Adrenal gland (tissue), 5 donors: ENCODE measurements at regions not wholly inside any gene's neighbourhood (a gene's known extent, or its start where the extent isn't known, plus 50 kb on each side); places are given as distances from the start of the nearest gene placed in this dataset.

Experiments
- POLR2A ChIP-seq, 2 donors: fragments of 450-650 bp; IDR thresholded peaks; one replicate each; pipeline ENCODE4 v1.6.1; 2017; ENCODE audit warnings: antibody characterized with exemption in 2 of 2, mild to moderate bottlenecking in 2 of 2, moderate library complexity in 1 of 2
- TF ChIP-seq, protein P1 (sequence below), 6 experiments: fragments of 450-650 bp in 4 of 6; fragments of 200-600 bp in 2 of 6; sonication (generic) in 1 of 6; IDR thresholded peaks; 1 replicate in 5 of 6; 2 replicates in 1 of 6; pipeline versions ENCODE4 v1.5.1 to v1.8.0; 2016 to 2021; ENCODE audit warnings: antibody characterized with exemption in 6 of 6, mild to moderate bottlenecking in 2 of 6, moderate library complexity in 1 of 6
- donor health status: DM: no; HTN: no; CAD: no.

DNA sequence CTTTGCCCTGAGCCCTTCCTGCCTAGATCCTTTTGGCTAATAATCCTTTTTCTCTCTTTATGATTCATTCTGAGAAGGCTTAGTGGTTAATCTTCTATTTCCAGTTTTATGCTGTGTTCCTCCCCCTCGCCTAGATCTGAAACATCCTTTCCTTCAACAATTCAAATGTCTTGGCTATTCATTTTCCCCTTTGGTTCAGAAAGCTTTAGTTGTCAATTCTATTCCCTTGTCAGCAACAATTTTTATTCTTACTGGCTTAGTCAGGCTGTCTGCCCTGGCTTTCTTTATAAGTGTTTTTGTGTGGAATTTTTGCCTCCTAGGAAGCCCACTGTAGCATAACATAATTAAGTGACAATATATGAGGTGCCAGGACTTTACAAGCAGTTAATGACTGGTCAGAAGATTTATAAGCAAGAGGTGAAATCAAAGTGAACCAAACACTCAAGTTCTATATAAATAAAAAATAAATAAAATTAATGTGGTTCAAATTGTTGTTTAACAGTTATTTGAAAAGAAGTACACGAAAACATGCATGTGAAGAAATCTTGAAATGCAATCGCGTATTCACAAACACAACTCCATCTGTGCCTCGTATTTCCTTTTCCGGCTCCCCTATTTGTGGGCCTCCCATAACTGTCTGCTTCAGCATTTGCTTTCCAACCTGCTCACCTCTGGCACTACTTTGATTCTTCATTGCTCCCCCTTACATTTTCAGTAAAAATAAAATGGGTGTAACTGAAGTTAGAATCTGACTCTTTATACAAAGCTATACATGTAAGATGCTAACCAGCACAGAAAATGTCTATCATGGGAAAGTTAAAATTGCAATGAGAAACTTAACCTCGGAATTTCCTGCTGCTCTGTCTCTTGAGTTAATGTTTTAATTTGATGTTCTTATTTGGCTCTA is 235.4 kb downstream of the SPRY1 start:
- TF ChIP-seq, protein P1, sequence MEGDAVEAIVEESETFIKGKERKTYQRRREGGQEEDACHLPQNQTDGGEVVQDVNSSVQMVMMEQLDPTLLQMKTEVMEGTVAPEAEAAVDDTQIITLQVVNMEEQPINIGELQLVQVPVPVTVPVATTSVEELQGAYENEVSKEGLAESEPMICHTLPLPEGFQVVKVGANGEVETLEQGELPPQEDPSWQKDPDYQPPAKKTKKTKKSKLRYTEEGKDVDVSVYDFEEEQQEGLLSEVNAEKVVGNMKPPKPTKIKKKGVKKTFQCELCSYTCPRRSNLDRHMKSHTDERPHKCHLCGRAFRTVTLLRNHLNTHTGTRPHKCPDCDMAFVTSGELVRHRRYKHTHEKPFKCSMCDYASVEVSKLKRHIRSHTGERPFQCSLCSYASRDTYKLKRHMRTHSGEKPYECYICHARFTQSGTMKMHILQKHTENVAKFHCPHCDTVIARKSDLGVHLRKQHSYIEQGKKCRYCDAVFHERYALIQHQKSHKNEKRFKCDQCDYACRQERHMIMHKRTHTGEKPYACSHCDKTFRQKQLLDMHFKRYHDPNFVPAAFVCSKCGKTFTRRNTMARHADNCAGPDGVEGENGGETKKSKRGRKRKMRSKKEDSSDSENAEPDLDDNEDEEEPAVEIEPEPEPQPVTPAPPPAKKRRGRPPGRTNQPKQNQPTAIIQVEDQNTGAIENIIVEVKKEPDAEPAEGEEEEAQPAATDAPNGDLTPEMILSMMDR (IDR thresholded peaks at IDR 0.05) = no peak
- TF ChIP-seq POLR2A (IDR thresholded peaks at IDR 0.05) = no peak
